Hippocampal formation (tissue), 2 donors: ENCODE measurements at regions not wholly inside any gene's neighbourhood (a gene's known extent, or its start where the extent isn't known, plus 50 kb on each side); places are given as distances from the start of the nearest gene placed in this dataset.
A peak's percentile ranks its signal among the peaks of the same experiment; 100 is the strongest.

Experiments
- DNase-seq, 2 donors: peaks; one replicate each; lab custom pipeline; 2025; lab: John Stamatoyannopoulos, UW

- no peak for DNase-seq
Observed at GRCh38 chr13:22505489-22505888, 675.3 kb upstream of the SGCG start.

- no peak for DNase-seq
Observed at GRCh38 chr13:22506096-22506691, 674.6 kb upstream of the SGCG start.

- DNase-seq: no peak
Observed at GRCh38 chr13:22517544-22517943, 663.2 kb upstream of the SGCG start.

- DNase-seq: no peak
Observed at GRCh38 chr13:22536851-22537250, 643.9 kb upstream of the SGCG start.

- DNase-seq: no peak
Observed at GRCh38 chr13:22538400-22538799, 642.4 kb upstream of the SGCG start.

- DNase-seq: no peak
Observed at GRCh38 chr13:22549126-22549525, 631.7 kb upstream of the SGCG start.

GRCh38 chr13:22561581-22561980, 619.2 kb upstream of the SGCG start:
- no peak for DNase-seq

- no peak for DNase-seq
Observed at GRCh38 chr13:22562116-22562515, 618.7 kb upstream of the SGCG start.

- DNase-seq: no peak
Observed at GRCh38 chr13:22563272-22563671, 617.5 kb upstream of the SGCG start.

GRCh38 chr13:22569811-22570210, 611.0 kb upstream of the SGCG start:
- no peak for DNase-seq

- no peak for DNase-seq
Observed at GRCh38 chr13:22589880-22590279, 590.9 kb upstream of the SGCG start.

GRCh38 chr13:22592515-22592914, 588.3 kb upstream of the SGCG start:
- DNase-seq: no peak

- no peak for DNase-seq
Observed at GRCh38 chr13:22594041-22594440, 586.7 kb upstream of the SGCG start.

- no peak for DNase-seq
Observed at GRCh38 chr13:22596171-22596863, 584.5 kb upstream of the SGCG start.

- DNase-seq: no peak
Observed at GRCh38 chr13:22599156-22599555, 581.6 kb upstream of the SGCG start.

- no peak for DNase-seq
Observed at GRCh38 chr13:22618002-22618401, 562.8 kb upstream of the SGCG start.

GRCh38 chr13:22625691-22626090, 555.1 kb upstream of the SGCG start:
- DNase-seq: no peak

- DNase-seq: no peak
Observed at GRCh38 chr13:22629374-22629773, 551.4 kb upstream of the SGCG start.

- no peak for DNase-seq
Observed at GRCh38 chr13:22642088-22642487, 538.7 kb upstream of the SGCG start.

- peak in 1 of 2 donors; percentile 14 for DNase-seq
Observed at GRCh38 chr13:22644941-22645340, 535.8 kb upstream of the SGCG start.

- no peak for DNase-seq
Observed at GRCh38 chr13:22647156-22647850, 533.5 kb upstream of the SGCG start.

- DNase-seq: no peak
Observed at GRCh38 chr13:22648320-22648801, 532.4 kb upstream of the SGCG start.

- no peak for DNase-seq
Observed at GRCh38 chr13:22652796-22653195, 528.0 kb upstream of the SGCG start.
